Activated CD4-positive, alpha-beta T cell treated with anti-CD3 and anti-CD28 coated beads, Interleukin-2, Interleukin-6, amounts not matched to agents 100 ng/mL and 50 ng/mL, durations not matched to agents 16 hours and 8 hours (primary cell): ENCODE measurements at regions not wholly inside any gene's neighbourhood (a gene's known extent, or its start where the extent isn't known, plus 50 kb on each side); places are given as distances from the start of the nearest gene placed in this dataset.

Source experiments
- DNase-seq: peaks from one replicate; pipeline ENCODE4 v3.0.0-alpha.2; 2020

- no peak for DNase-seq
These were observed 525.5 kb upstream of the RGMA start for GRCh38 chr15:93614386-93615104.

GRCh38 chr15:93613386-93613785 lies 524.4 kb upstream of the RGMA start:
- DNase-seq, result no peak

- no peak for DNase-seq
These were observed 523.9 kb upstream of the RGMA start for GRCh38 chr15:93612953-93613352.

- no peak for DNase-seq
These were observed 521.9 kb upstream of the RGMA start for GRCh38 chr15:93610944-93611343.

GRCh38 chr15:93608643-93609148 lies 519.7 kb upstream of the RGMA start:
- DNase-seq, result no peak

- no peak for DNase-seq
These were observed 514.5 kb upstream of the RGMA start for GRCh38 chr15:93603550-93603949.

GRCh38 chr15:93587059-93587521 lies 498.1 kb upstream of the RGMA start:
- DNase-seq, result no peak

GRCh38 chr15:93585012-93585411 lies 496.0 kb upstream of the RGMA start:
- DNase-seq, result no peak

- no peak for DNase-seq
These were observed 495.0 kb upstream of the RGMA start for GRCh38 chr15:93583968-93584367.

- DNase-seq, result no peak
These were observed 494.5 kb upstream of the RGMA start for GRCh38 chr15:93583552-93583951.

- DNase-seq, result no peak
These were observed 481.5 kb upstream of the RGMA start for GRCh38 chr15:93570527-93570926.

GRCh38 chr15:93566762-93567161 lies 477.8 kb upstream of the RGMA start:
- peak; percentile 6 for DNase-seq

- DNase-seq, result no peak
These were observed 476.2 kb upstream of the RGMA start for GRCh38 chr15:93565201-93565600.

- no peak for DNase-seq
These were observed 474.2 kb upstream of the RGMA start for GRCh38 chr15:93563218-93563617.

GRCh38 chr15:93562395-93563123 lies 473.5 kb upstream of the RGMA start:
- no peak for DNase-seq

GRCh38 chr15:93557696-93558095 lies 468.7 kb upstream of the RGMA start:
- no peak for DNase-seq

- no peak for DNase-seq
These were observed 464.3 kb upstream of the RGMA start for GRCh38 chr15:93553167-93553935.

- DNase-seq, result no peak
These were observed 454.1 kb upstream of the RGMA start for GRCh38 chr15:93543093-93543492.

GRCh38 chr15:93527374-93528050 lies 438.5 kb upstream of the RGMA start:
- no peak for DNase-seq

- no peak for DNase-seq
These were observed 435.4 kb upstream of the RGMA start for GRCh38 chr15:93524432-93524831.

GRCh38 chr15:93523481-93523880 lies 434.5 kb upstream of the RGMA start:
- no peak for DNase-seq

- DNase-seq, result no peak
These were observed 431.2 kb upstream of the RGMA start for GRCh38 chr15:93520206-93520605.

GRCh38 chr15:93519599-93519998 lies 430.6 kb upstream of the RGMA start:
- no peak for DNase-seq
